ENCODE measurements at regions not wholly inside any gene's neighbourhood (a gene's known extent, or its start where the extent isn't known, plus 50 kb on each side); places are given as distances from the start of the nearest gene placed in this dataset.

- Histone ChIP-seq H3K4me1 (ENCODE audit: control insufficient read depth, insufficient read depth, low read length) (peaks cover under 1% of the 10 kb centered on the region), H3K4me3 (ENCODE audit: low read depth, low read length) (no peak overlapping the region), H3K27me3 (ENCODE audit: control insufficient read depth, insufficient read depth, low read length) (no peaks in the 10 kb centered on the region), H3K36me3 (ENCODE audit: control insufficient read depth, insufficient read depth, low read length) (no peaks in the 10 kb centered on the region), H3K9me3 (ENCODE audit: control insufficient read depth, insufficient read depth, low read length) (no peaks in the 10 kb centered on the region), H3K9ac (ENCODE audit: low read depth, low read length) (no peak overlapping the region)
Measured at GRCh38 chr16:85546585-85547447, 66.3 kb upstream of the GSE1 start.

GRCh38 chr16:85548375-85548774 is 64.7 kb upstream of the GSE1 start:
- Histone ChIP-seq H3K4me3 (ENCODE audit: low read depth, low read length) (no peak overlapping the region), H3K9me3 (ENCODE audit: control insufficient read depth, insufficient read depth, low read length) (no peaks in the 10 kb centered on the region), H3K36me3 (ENCODE audit: control insufficient read depth, insufficient read depth, low read length) (no peaks in the 10 kb centered on the region), H3K4me1 (ENCODE audit: control insufficient read depth, insufficient read depth, low read length) (peaks cover 4% of the 10 kb centered on the region), H3K27me3 (ENCODE audit: control insufficient read depth, insufficient read depth, low read length) (no peaks in the 10 kb centered on the region), H3K9ac (ENCODE audit: low read depth, low read length) (no peak overlapping the region)

- H3K9me3 ChIP-seq (ENCODE audit: control insufficient read depth, insufficient read depth, low read length): no peaks in the 10 kb centered on the region
- no peaks in the 10 kb centered on the region for H3K27me3 ChIP-seq (ENCODE audit: control insufficient read depth, insufficient read depth, low read length)
- H3K4me3 ChIP-seq (ENCODE audit: low read depth, low read length): no peak overlapping the region
- no peak overlapping the region for H3K9ac ChIP-seq (ENCODE audit: low read depth, low read length)
- peaks cover 4% of the 10 kb centered on the region for H3K4me1 ChIP-seq (ENCODE audit: control insufficient read depth, insufficient read depth, low read length)
- H3K36me3 ChIP-seq (ENCODE audit: control insufficient read depth, insufficient read depth, low read length): no peaks in the 10 kb centered on the region
Measured at GRCh38 chr16:85549766-85550421, 63.2 kb upstream of the GSE1 start.

GRCh38 chr16:85550422-85550864 is 62.7 kb upstream of the GSE1 start:
- Histone ChIP-seq H3K4me3 (ENCODE audit: low read depth, low read length) (no peak overlapping the region), H3K9ac (ENCODE audit: low read depth, low read length) (no peak overlapping the region), H3K36me3 (ENCODE audit: control insufficient read depth, insufficient read depth, low read length) (no peaks in the 10 kb centered on the region), H3K4me1 (ENCODE audit: control insufficient read depth, insufficient read depth, low read length) (peaks cover 4% of the 10 kb centered on the region), H3K27me3 (ENCODE audit: control insufficient read depth, insufficient read depth, low read length) (no peaks in the 10 kb centered on the region), H3K9me3 (ENCODE audit: control insufficient read depth, insufficient read depth, low read length) (no peaks in the 10 kb centered on the region)

GRCh38 chr16:85550953-85551924 is 61.9 kb upstream of the GSE1 start:
- Histone ChIP-seq H3K27me3 (ENCODE audit: control insufficient read depth, insufficient read depth, low read length) (no peaks in the 10 kb centered on the region), H3K4me3 (ENCODE audit: low read depth, low read length) (no peak overlapping the region), H3K4me1 (ENCODE audit: control insufficient read depth, insufficient read depth, low read length) (peaks cover 4% of the 10 kb centered on the region), H3K36me3 (ENCODE audit: control insufficient read depth, insufficient read depth, low read length) (no peaks in the 10 kb centered on the region), H3K9ac (ENCODE audit: low read depth, low read length) (no peak overlapping the region), H3K9me3 (ENCODE audit: control insufficient read depth, insufficient read depth, low read length) (no peaks in the 10 kb centered on the region)

- Histone ChIP-seq H3K4me1 (ENCODE audit: control insufficient read depth, insufficient read depth, low read length) (peaks cover 8% of the 10 kb centered on the region), H3K4me3 (ENCODE audit: low read depth, low read length) (peak overlapping the region; percentile 22), H3K9me3 (ENCODE audit: control insufficient read depth, insufficient read depth, low read length) (no peaks in the 10 kb centered on the region), H3K36me3 (ENCODE audit: control insufficient read depth, insufficient read depth, low read length) (no peaks in the 10 kb centered on the region), H3K9ac (ENCODE audit: low read depth, low read length) (no peak overlapping the region), H3K27me3 (ENCODE audit: control insufficient read depth, insufficient read depth, low read length) (no peaks in the 10 kb centered on the region)
Measured at GRCh38 chr16:85552980-85553435, 60.1 kb upstream of the GSE1 start.

GRCh38 chr16:85553436-85554113 is 59.5 kb upstream of the GSE1 start:
- peaks cover 10% of the 10 kb centered on the region for H3K4me1 ChIP-seq (ENCODE audit: control insufficient read depth, insufficient read depth, low read length)
- H3K36me3 ChIP-seq (ENCODE audit: control insufficient read depth, insufficient read depth, low read length): no peaks in the 10 kb centered on the region
- no peaks in the 10 kb centered on the region for H3K27me3 ChIP-seq (ENCODE audit: control insufficient read depth, insufficient read depth, low read length)
- H3K9ac ChIP-seq (ENCODE audit: low read depth, low read length): peak overlapping the region; percentile 32
- peak overlapping the region; percentile 67 for H3K4me3 ChIP-seq (ENCODE audit: low read depth, low read length)
- H3K9me3 ChIP-seq (ENCODE audit: control insufficient read depth, insufficient read depth, low read length): no peaks in the 10 kb centered on the region

- peak overlapping the region; percentile 67 for H3K4me3 ChIP-seq (ENCODE audit: low read depth, low read length)
- peaks cover 11% of the 10 kb centered on the region for H3K4me1 ChIP-seq (ENCODE audit: control insufficient read depth, insufficient read depth, low read length)
- peak overlapping the region; percentile 32 for H3K9ac ChIP-seq (ENCODE audit: low read depth, low read length)
- H3K9me3 ChIP-seq (ENCODE audit: control insufficient read depth, insufficient read depth, low read length): no peaks in the 10 kb centered on the region
- H3K36me3 ChIP-seq (ENCODE audit: control insufficient read depth, insufficient read depth, low read length): no peaks in the 10 kb centered on the region
- no peaks in the 10 kb centered on the region for H3K27me3 ChIP-seq (ENCODE audit: control insufficient read depth, insufficient read depth, low read length)
Measured at GRCh38 chr16:85554114-85554888, 58.8 kb upstream of the GSE1 start.

- peak overlapping the region; percentile 67 for H3K4me3 ChIP-seq (ENCODE audit: low read depth, low read length)
- no peak overlapping the region for H3K9ac ChIP-seq (ENCODE audit: low read depth, low read length)
- H3K36me3 ChIP-seq (ENCODE audit: control insufficient read depth, insufficient read depth, low read length): no peaks in the 10 kb centered on the region
- H3K9me3 ChIP-seq (ENCODE audit: control insufficient read depth, insufficient read depth, low read length): no peaks in the 10 kb centered on the region
- no peaks in the 10 kb centered on the region for H3K27me3 ChIP-seq (ENCODE audit: control insufficient read depth, insufficient read depth, low read length)
- peaks cover 11% of the 10 kb centered on the region for H3K4me1 ChIP-seq (ENCODE audit: control insufficient read depth, insufficient read depth, low read length)
Measured at GRCh38 chr16:85554889-85555718, 58.0 kb upstream of the GSE1 start.

Measured in iPS-15b (cell line).